ENCODE measurements at regions not wholly inside any gene's neighbourhood (a gene's known extent, or its start where the extent isn't known, plus 50 kb on each side); places are given as distances from the start of the nearest gene placed in this dataset.

DNA sequence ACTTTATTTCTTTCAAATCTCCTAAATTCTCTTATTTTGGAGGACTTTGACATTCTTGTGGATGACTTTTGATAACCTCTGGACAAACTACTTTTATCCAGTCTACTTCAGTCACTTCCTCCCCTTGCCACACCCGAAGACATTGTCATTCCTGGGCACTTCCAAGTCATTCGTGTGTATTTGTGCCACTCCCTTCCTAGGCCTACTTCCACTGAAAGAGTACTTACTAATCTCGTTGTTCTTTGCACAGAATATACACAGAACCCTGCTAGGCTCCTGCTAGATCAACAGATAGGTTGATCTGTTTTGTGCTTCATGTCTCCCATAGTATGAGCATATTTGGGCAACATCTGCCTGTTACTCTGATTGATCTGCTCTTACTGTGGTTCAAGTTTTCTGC is 355.4 kb downstream of the HGF start:
- DNase-seq (ENCODE audit: low read depth) = no peak
- TF ChIP-seq, protein P1, sequence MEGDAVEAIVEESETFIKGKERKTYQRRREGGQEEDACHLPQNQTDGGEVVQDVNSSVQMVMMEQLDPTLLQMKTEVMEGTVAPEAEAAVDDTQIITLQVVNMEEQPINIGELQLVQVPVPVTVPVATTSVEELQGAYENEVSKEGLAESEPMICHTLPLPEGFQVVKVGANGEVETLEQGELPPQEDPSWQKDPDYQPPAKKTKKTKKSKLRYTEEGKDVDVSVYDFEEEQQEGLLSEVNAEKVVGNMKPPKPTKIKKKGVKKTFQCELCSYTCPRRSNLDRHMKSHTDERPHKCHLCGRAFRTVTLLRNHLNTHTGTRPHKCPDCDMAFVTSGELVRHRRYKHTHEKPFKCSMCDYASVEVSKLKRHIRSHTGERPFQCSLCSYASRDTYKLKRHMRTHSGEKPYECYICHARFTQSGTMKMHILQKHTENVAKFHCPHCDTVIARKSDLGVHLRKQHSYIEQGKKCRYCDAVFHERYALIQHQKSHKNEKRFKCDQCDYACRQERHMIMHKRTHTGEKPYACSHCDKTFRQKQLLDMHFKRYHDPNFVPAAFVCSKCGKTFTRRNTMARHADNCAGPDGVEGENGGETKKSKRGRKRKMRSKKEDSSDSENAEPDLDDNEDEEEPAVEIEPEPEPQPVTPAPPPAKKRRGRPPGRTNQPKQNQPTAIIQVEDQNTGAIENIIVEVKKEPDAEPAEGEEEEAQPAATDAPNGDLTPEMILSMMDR (IDR thresholded peaks at IDR 0.05; ENCODE audit: control insufficient read depth, insufficient read depth, low read depth, low read length, missing control alignments) = no peak

DNA sequence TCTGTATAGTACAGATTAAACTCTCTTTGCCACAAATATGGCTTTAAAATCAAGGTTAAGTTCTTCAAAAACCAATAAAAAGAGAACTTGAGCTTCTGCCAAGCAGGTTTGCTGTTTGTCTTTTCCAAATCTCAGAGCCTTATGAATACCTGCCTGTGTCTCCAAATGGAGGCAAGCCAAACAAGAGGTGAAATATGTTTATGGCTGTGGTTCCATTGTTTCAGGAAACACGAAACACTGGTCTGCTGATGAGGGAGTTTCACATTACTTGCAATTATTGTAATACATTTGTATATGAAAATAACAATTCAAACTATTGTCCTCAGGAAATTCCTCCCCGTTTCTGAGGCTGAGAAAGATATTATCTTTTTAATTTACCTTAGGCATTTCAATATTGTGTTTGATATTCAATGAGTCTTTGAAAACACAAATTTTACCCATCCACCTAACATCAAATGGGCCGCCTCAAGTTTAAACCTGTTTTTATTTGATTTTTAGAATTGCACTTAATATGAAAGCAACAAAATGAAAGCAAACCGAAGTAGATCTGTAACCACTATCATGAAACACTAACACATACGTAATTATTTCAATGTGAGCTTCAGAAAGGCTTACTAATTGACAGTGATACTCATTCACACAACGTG is 359.3 kb downstream of the HGF start:
- TF ChIP-seq, protein P1 (IDR thresholded peaks at IDR 0.05; ENCODE audit: control insufficient read depth, insufficient read depth, low read depth, low read length, missing control alignments) = no peak
- no peak for DNase-seq (ENCODE audit: low read depth)
- no peak overlapping the region for H3K4me3 ChIP-seq (ENCODE audit: control insufficient read depth, low read depth, low read length)

More for the DNA sequence above, 355.4 kb downstream of the HGF start:
- H3K4me3 ChIP-seq (ENCODE audit: control insufficient read depth, low read depth, low read length) = no peak overlapping the region

DNA sequence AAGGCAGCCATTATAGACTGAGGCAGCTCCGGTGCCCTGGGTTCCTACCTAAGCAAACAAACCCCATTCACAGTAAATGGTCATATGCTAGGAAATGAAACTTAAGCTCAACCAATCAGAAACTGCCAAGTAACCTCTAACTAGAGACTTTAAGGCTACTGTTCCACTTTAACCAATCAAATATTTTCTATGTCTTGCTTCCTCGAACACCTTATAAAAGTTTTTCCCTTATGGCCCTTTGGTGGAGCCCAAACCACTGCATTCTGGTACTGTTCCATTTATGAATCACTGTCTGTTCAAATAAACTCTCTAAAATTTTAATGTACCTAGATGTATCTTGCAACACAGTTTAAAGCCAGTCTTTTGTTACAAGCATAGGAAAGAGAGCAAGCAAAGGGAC is 361.1 kb downstream of the HGF start:
- peak; percentile 35 for DNase-seq (ENCODE audit: low read depth)
- H3K4me3 ChIP-seq (ENCODE audit: control insufficient read depth, low read depth, low read length) = no peak overlapping the region

DNA sequence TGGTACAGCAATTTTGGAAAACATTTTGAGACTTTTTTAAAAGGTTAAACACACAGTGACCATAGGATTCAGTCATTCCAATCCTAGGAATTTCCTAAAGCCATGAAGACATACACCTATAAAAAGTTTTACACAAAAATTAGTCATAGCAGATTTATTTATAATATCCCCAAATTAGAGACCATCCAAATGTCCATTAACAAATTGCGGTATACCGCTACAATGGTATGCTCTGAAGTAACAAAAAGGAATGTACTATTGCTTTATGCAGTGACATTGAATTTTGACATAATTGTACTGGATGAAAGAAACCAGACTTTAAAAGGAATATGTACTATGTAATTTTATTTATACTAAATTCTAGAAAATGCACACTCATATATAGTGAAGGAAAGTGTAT is 362.8 kb downstream of the HGF start:
- TF ChIP-seq, protein P1 (IDR thresholded peaks at IDR 0.05; ENCODE audit: control insufficient read depth, insufficient read depth, low read depth, low read length, missing control alignments) = no peak
- peak; percentile 89 for DNase-seq (ENCODE audit: low read depth)
- H3K4me3 ChIP-seq (ENCODE audit: control insufficient read depth, low read depth, low read length) = no peak overlapping the region

More for the DNA sequence above, 361.1 kb downstream of the HGF start:
- TF ChIP-seq, protein P1 (IDR thresholded peaks at IDR 0.05; ENCODE audit: control insufficient read depth, insufficient read depth, low read depth, low read length, missing control alignments) = no peak

DNA sequence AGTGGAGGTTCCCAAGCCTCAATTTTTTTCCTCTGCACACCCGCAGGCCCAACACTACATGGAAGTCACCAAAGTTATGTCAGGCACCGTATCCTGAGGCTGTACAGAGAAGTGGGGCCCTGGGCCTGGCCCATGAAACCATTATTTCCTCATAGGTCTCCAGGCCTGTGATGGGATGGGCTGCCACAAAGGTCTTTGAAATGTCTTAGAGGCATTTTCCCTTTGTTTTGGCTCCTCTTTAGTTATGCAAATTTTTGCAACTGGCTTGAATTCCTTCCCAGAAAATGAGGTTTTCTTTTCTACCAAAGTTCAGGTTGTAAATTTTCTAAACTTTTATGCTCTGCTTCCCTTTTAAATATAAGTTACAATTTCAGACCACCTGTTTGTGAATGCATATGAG is 365.2 kb downstream of the HGF start:
- DNase-seq (ENCODE audit: low read depth) = no peak
- no peak overlapping the region for H3K4me3 ChIP-seq (ENCODE audit: control insufficient read depth, low read depth, low read length)
- TF ChIP-seq, protein P1 (IDR thresholded peaks at IDR 0.05; ENCODE audit: control insufficient read depth, insufficient read depth, low read depth, low read length, missing control alignments) = no peak

DNA sequence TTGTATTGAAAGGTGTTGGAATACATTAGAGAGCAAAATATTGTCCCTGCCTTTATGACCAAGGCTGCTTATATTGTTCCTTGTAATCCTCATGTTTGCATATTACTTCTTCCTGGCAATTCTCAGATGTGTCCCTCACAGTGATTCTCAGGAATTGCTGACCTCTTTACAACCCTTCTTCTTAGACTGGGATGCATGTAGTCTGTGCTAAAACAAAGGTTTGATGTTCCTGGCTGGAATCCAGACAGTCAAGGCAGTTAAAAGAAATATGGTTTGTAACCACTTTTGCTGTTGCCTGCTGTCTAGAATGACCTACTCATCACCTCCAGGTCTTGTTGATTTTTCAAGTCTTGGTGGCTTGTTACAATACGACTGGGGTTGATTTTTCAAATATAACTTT is 367.6 kb downstream of the HGF start:
- no peak overlapping the region for H3K4me3 ChIP-seq (ENCODE audit: control insufficient read depth, low read depth, low read length)
- TF ChIP-seq, protein P1 (IDR thresholded peaks at IDR 0.05; ENCODE audit: control insufficient read depth, insufficient read depth, low read depth, low read length, missing control alignments) = no peak
- DNase-seq (ENCODE audit: low read depth) = no peak
